SU-DHL-6 (cell line): ENCODE measurements at regions not wholly inside any gene's neighbourhood (a gene's known extent, or its start where the extent isn't known, plus 50 kb on each side); places are given as distances from the start of the nearest gene placed in this dataset.

Source experiments
- EZH2phosphoT487 ChIP-seq: fragments of 200-600 bp; sonication (generic), shearing (Covaris generic); conservative IDR thresholded peaks from 2 replicates; pipeline ENCODE4 v1.6.1; 2018; ENCODE audit warnings: mild to moderate bottlenecking, antibody characterized with exemption, low read length, moderate library complexity, mixed read lengths
- TF ChIP-seq, protein P1 (sequence below): fragments of 200-600 bp; sonication (generic); IDR thresholded peaks from one replicate; pipeline ENCODE4 v1.5.1; 2017; ENCODE audit warnings: antibody characterized with exemption, mild to moderate bottlenecking, low read length, moderate library complexity; ENCODE audit not compliant: insufficient read depth, poor library complexity, severe bottlenecking

DNA sequence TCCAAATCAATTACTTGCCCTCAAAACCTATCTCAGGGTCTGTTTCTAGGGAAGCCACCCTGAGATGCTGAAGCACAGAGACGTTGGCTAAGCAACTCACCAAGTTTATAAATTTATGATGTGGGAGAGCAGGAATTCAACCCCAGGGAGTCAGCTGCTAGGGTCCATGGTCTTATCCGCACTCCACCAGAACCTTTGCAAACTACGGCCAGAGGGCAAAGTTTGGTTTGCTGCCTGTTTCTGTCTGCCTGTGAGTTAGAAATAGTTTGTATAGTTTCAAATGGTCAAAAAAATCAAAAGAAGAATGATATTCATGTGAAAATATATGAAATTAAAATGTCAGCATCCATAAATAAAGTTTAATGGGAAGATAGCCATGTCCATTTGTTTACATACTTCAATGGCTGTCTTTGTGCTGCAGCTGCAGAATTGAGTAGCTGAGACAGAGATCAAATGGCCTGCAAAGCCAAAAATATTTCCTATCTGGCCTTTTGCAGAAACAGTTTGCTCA lies 83.7 kb upstream of the ZFP64 start:
- TF ChIP-seq EZH2phosphoT487 = no peak
- TF ChIP-seq, protein P1, sequence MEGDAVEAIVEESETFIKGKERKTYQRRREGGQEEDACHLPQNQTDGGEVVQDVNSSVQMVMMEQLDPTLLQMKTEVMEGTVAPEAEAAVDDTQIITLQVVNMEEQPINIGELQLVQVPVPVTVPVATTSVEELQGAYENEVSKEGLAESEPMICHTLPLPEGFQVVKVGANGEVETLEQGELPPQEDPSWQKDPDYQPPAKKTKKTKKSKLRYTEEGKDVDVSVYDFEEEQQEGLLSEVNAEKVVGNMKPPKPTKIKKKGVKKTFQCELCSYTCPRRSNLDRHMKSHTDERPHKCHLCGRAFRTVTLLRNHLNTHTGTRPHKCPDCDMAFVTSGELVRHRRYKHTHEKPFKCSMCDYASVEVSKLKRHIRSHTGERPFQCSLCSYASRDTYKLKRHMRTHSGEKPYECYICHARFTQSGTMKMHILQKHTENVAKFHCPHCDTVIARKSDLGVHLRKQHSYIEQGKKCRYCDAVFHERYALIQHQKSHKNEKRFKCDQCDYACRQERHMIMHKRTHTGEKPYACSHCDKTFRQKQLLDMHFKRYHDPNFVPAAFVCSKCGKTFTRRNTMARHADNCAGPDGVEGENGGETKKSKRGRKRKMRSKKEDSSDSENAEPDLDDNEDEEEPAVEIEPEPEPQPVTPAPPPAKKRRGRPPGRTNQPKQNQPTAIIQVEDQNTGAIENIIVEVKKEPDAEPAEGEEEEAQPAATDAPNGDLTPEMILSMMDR = no peak
